Left lung (tissue), 4 donors: ENCODE measurements at regions not wholly inside any gene's neighbourhood (a gene's known extent, or its start where the extent isn't known, plus 50 kb on each side); places are given as distances from the start of the nearest gene placed in this dataset.
A peak's percentile ranks its signal among the peaks of the same experiment; 100 is the strongest.

Source experiments
- ATAC-seq: fragments of 200-7000 bp; cut with Tn5 transposase; one replicate; pipeline ENCODE4 v1.9.1; 2020; ENCODE audit warnings: moderate library complexity
- DNase-seq, 4 donors: peaks; one replicate each; pipeline ENCODE4 v3.0.0-alpha.2; 2013 to 2020
- H3K27ac ChIP-seq, 2 donors: fragments of 200-600 bp; sonication (generic) in 1 of 2; one replicate each; pipeline versions ENCODE4 v1.5.0 to v1.8.0; 2020 to 2021
- H3K27me3 ChIP-seq, 2 donors: fragments of 200-600 bp; sonication (generic) in 1 of 2; one replicate each; pipeline versions ENCODE4 v1.5.0 to v1.8.0; 2020 to 2021
- H3K36me3 ChIP-seq, 2 donors: fragments of 200-600 bp; sonication (generic) in 1 of 2; one replicate each; pipeline versions ENCODE4 v1.5.0 to v1.8.0; 2020 to 2021
- H3K4me1 ChIP-seq, 2 donors: fragments of 200-600 bp; one replicate each; pipeline ENCODE4 v1.8.0; 2021
- H3K4me3 ChIP-seq, 2 donors: fragments of 200-600 bp; sonication (generic) in 1 of 2; one replicate each; pipeline versions ENCODE4 v1.5.0 to v1.8.0; 2020 to 2021; ENCODE audit warnings: mild to moderate bottlenecking in 1 of 2
- H3K9me3 ChIP-seq, 2 donors: fragments of 200-600 bp; sonication (generic) in 1 of 2; one replicate each; pipeline versions ENCODE4 v1.5.0 to v1.8.0; 2020 to 2021
- intact Hi-C, 2 donors: fragments of 100-400 bp; cut with DNase I; formaldehyde crosslinking; loops; one replicate each; pipeline versions ENCODE4 v1.11.2 to v1.14.2; 2022
- TF ChIP-seq, protein P1 (sequence below), 2 donors: fragments of 200-600 bp; sonication (generic) in 1 of 2; IDR thresholded peaks; one replicate each; pipeline versions ENCODE4 v1.5.0 to v1.8.0; 2021; ENCODE audit warnings: antibody characterized with exemption in 2 of 2
- donor health status: DM: no; HTN: yes; CAD: no.
- donor health status: DM: no; HTN: no; CAD: no.

DNA sequence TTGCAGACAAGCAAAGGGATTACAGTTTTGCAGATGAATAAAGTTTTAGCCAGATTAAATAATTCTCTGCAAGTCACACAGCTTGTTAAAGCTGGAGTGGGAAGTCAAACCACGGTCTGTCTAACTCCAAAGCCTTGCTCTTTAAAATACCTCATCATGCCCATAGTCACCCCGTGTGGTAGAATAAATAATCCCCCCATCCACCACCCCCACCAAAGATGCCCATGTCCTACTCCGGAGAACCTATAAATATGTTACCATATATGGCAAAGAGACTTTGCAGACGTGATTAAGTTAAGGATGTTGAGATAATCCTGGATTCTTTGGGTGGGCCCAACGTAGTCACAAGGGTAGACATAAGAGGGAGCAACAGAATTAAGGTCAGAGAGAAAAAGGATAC, 118.7 kb downstream of the BEND2 start:
- intact Hi-C loops, result no loop called here
- H3K4me3 ChIP-seq, result no peak overlapping the region
- no peaks in the 10 kb centered on the region for H3K9me3 ChIP-seq
- TF ChIP-seq, protein P1, sequence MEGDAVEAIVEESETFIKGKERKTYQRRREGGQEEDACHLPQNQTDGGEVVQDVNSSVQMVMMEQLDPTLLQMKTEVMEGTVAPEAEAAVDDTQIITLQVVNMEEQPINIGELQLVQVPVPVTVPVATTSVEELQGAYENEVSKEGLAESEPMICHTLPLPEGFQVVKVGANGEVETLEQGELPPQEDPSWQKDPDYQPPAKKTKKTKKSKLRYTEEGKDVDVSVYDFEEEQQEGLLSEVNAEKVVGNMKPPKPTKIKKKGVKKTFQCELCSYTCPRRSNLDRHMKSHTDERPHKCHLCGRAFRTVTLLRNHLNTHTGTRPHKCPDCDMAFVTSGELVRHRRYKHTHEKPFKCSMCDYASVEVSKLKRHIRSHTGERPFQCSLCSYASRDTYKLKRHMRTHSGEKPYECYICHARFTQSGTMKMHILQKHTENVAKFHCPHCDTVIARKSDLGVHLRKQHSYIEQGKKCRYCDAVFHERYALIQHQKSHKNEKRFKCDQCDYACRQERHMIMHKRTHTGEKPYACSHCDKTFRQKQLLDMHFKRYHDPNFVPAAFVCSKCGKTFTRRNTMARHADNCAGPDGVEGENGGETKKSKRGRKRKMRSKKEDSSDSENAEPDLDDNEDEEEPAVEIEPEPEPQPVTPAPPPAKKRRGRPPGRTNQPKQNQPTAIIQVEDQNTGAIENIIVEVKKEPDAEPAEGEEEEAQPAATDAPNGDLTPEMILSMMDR (IDR thresholded peaks at IDR 0.05), result no peak
- H3K27ac ChIP-seq, result no peak overlapping the region
- peaks cover 0 to 12% of the 10 kb centered on the region in 2 donors for H3K27me3 ChIP-seq
- H3K36me3 ChIP-seq, result no peaks in the 10 kb centered on the region
- ATAC-seq, result no peak
- no peaks in the 10 kb centered on the region for H3K4me1 ChIP-seq
- no peak for DNase-seq

DNA sequence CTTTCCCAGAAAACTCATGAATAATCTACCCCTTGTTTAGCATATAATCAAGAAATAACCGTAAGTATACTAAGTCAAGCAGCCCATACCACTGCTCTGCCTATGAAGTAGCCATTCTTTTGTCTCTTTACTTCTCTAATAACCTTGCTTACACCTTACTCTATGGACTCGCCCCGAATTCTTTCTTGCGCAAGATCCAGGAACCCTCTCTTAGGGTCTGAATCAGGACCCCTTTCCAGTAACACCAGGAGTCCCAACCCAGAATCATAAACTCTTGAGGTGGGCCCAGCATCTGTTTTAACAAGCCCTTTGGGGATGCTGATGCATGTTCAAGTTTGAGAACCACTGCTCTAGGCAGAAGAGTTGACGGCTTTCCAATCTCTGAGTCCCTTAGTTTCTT, 119.6 kb downstream of the BEND2 start:
- Histone ChIP-seq H3K4me1 (no peaks in the 10 kb centered on the region), H3K36me3 (no peaks in the 10 kb centered on the region), H3K27me3 (peaks cover 0 to 12% of the 10 kb centered on the region in 2 donors), H3K9me3 (no peaks in the 10 kb centered on the region), H3K27ac (no peak overlapping the region), H3K4me3 (no peak overlapping the region)
- no peak for DNase-seq
- intact Hi-C loops, result no loop called here
- TF ChIP-seq, protein P1 (IDR thresholded peaks at IDR 0.05), result no peak
- ATAC-seq, result no peak

DNA sequence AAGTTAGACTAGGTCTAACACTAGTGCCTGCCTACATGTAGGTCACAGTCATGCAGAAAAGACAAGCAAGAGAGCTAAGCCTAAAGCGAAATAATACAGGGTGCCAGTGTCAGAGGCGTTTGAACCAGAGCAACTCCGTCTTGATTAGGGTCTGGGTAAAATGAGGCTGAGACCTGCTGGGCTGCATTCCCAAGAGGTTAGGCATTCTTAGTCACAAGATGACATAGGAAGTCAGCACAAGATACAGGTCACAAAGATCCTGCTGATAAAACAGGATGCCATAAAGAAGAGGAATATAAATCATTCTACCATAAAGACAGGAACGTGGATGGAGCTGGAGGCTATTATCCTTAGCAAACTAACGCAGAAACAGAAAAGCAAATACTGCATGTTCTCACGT, 120.9 kb downstream of the BEND2 start:
- Histone ChIP-seq H3K4me3 (no peak overlapping the region), H3K9me3 (no peaks in the 10 kb centered on the region), H3K4me1 (no peaks in the 10 kb centered on the region), H3K27ac (no peak overlapping the region), H3K27me3 (peaks cover 0 to 12% of the 10 kb centered on the region in 2 donors), H3K36me3 (no peaks in the 10 kb centered on the region)
- intact Hi-C loops, result no loop called here
- TF ChIP-seq, protein P1 (IDR thresholded peaks at IDR 0.05), result no peak
- DNase-seq (no peak), ATAC-seq (no peak)

DNA sequence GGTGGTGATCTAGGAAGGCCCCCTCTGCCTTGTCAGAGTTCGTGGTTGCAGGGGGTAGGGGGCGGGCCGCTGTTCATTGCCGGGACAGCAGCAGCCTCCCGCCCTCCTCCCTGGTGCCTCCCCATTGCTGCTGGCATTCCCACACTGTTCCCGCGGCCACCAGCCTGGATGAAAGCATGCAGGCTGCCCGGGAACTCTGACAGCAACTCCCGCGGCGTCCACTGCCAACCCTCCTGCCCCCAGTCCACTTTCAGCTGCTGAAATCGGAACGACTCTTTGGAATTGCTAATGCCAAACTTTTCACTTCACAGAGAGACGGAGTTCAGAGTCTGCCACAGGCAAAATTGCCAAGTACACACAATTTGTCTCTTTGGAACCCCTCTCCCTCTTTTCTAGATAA, 121.9 kb downstream of the BEND2 start:
- Histone ChIP-seq H3K27ac (no peak overlapping the region), H3K4me1 (no peaks in the 10 kb centered on the region), H3K4me3 (no peak overlapping the region), H3K9me3 (no peaks in the 10 kb centered on the region), H3K27me3 (peaks cover 0 to 12% of the 10 kb centered on the region in 2 donors), H3K36me3 (no peaks in the 10 kb centered on the region)
- TF ChIP-seq, protein P1 (IDR thresholded peaks at IDR 0.05), result no peak
- intact Hi-C loops, result no loop called here
- no peak for ATAC-seq
- DNase-seq, result peak in 1 of 4 donors; percentile 2

DNA sequence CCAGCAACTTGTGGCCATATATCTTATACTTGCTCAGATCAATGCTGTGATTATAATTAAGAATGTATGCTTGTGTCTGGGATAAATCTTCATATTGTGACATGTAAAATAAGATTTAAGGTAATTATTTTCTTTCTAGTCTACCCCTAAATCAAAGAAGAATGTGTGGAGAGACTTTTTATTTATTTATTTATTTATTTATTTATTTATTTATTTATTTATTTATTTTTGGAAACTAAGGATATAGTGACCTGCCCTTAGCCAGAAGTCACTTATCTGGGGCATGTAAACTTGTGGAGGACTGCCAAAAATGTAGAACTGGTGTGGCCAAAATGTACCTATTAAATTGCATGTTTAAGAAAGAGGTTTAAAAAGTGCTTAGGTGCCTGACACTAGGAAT, 144.3 kb downstream of the BEND2 start:
- Histone ChIP-seq H3K36me3 (no peaks in the 10 kb centered on the region), H3K27me3 (no peaks in the 10 kb centered on the region), H3K27ac (no peak overlapping the region), H3K4me3 (no peak overlapping the region), H3K4me1 (no peaks in the 10 kb centered on the region), H3K9me3 (no peaks in the 10 kb centered on the region)
- TF ChIP-seq, protein P1 (IDR thresholded peaks at IDR 0.05), result no peak
- intact Hi-C loops, result no loop called here
- DNase-seq, result no peak
- ATAC-seq, result no peak
